HG03095 (cell line): ENCODE measurements at regions not wholly inside any gene's neighbourhood (a gene's known extent, or its start where the extent isn't known, plus 50 kb on each side); places are given as distances from the start of the nearest gene placed in this dataset.

Experiments
- ATAC-seq: cut with Tn5 transposase; IDR thresholded peaks from one replicate; pipeline ENCODE4 v1.9.1; 2021; ENCODE audit warnings: moderate library complexity; ENCODE audit not compliant: unreplicated experiment

GRCh38 chr5:145221416-145221815 is 613.7 kb downstream of the PRELID2 start:
- ATAC-seq: no peak

- no peak for ATAC-seq
Observed at GRCh38 chr5:145220481-145220880, 614.7 kb downstream of the PRELID2 start.

GRCh38 chr5:145218982-145219381 is 616.2 kb downstream of the PRELID2 start:
- no peak for ATAC-seq

GRCh38 chr5:145218019-145218418 is 617.1 kb downstream of the PRELID2 start:
- no peak for ATAC-seq

- ATAC-seq: no peak
Observed at GRCh38 chr5:145210020-145210419, 625.1 kb downstream of the PRELID2 start.

GRCh38 chr5:145205546-145205945 is 629.6 kb downstream of the PRELID2 start:
- no peak for ATAC-seq

- no peak for ATAC-seq
Observed at GRCh38 chr5:145204743-145205142, 630.4 kb downstream of the PRELID2 start.

- ATAC-seq: no peak
Observed at GRCh38 chr5:145203193-145203592, 631.9 kb downstream of the PRELID2 start.

GRCh38 chr5:145198525-145199260 is 636.4 kb downstream of the PRELID2 start:
- no peak for ATAC-seq

- ATAC-seq: no peak
Observed at GRCh38 chr5:145189746-145190145, 645.4 kb downstream of the PRELID2 start.

- no peak for ATAC-seq
Observed at GRCh38 chr5:145180371-145180770, 654.8 kb downstream of the PRELID2 start.

GRCh38 chr5:145178641-145179523 is 656.3 kb downstream of the PRELID2 start:
- ATAC-seq: no peak

- no peak for ATAC-seq
Observed at GRCh38 chr5:145176041-145176440, 659.1 kb downstream of the PRELID2 start.

- no peak for ATAC-seq
Observed at GRCh38 chr5:145166110-145166509, 669.0 kb downstream of the PRELID2 start.

GRCh38 chr5:145163876-145164275 is 671.3 kb downstream of the PRELID2 start:
- no peak for ATAC-seq

GRCh38 chr5:145162626-145163025 is 672.5 kb downstream of the PRELID2 start:
- no peak for ATAC-seq

GRCh38 chr5:145161391-145161790 is 673.8 kb downstream of the PRELID2 start:
- no peak for ATAC-seq

GRCh38 chr5:145160679-145161078 is 674.5 kb downstream of the PRELID2 start:
- no peak for ATAC-seq

- no peak for ATAC-seq
Observed at GRCh38 chr5:145158730-145159129, 676.4 kb downstream of the PRELID2 start.

- ATAC-seq: no peak
Observed at GRCh38 chr5:145157841-145158240, 677.3 kb downstream of the PRELID2 start.

GRCh38 chr5:145141534-145141933 is 693.6 kb downstream of the PRELID2 start:
- ATAC-seq: no peak

- no peak for ATAC-seq
Observed at GRCh38 chr5:145130996-145131395, 704.1 kb downstream of the PRELID2 start.
